Upper lobe of right lung (tissue), 1 donor: ENCODE measurements at regions not wholly inside any gene's neighbourhood (a gene's known extent, or its start where the extent isn't known, plus 50 kb on each side); places are given as distances from the start of the nearest gene placed in this dataset.

Experiments
- ATAC-seq: fragments of 200-7000 bp; cut with Tn5 transposase; one replicate; pipeline ENCODE4 v1.9.1; 2020; ENCODE audit warnings: mild to moderate bottlenecking, moderate library complexity
- DNase-seq: peaks from one replicate; pipeline ENCODE4 v3.0.0-alpha.2; 2020
- H3K27ac ChIP-seq: fragments of 200-600 bp; one replicate; pipeline ENCODE4 v1.8.0; 2022
- H3K27me3 ChIP-seq: fragments of 200-600 bp; one replicate; pipeline ENCODE4 v1.8.0; 2022; ENCODE audit warnings: mild to moderate bottlenecking
- H3K36me3 ChIP-seq: fragments of 200-600 bp; one replicate; pipeline ENCODE4 v1.8.0; 2022
- H3K4me1 ChIP-seq: fragments of 200-600 bp; one replicate; pipeline ENCODE4 v1.8.0; 2022
- H3K4me3 ChIP-seq: fragments of 200-600 bp; one replicate; pipeline ENCODE4 v1.8.0; 2022; ENCODE audit warnings: mild to moderate bottlenecking
- H3K9me3 ChIP-seq: fragments of 200-600 bp; one replicate; pipeline ENCODE4 v1.8.0; 2022
- intact Hi-C: fragments of 100-400 bp; cut with DNase I; formaldehyde crosslinking; loops from one replicate; pipeline ENCODE4 v1.11.0; 2022
- TF ChIP-seq, protein P1 (sequence below): fragments of 200-600 bp; IDR thresholded peaks from one replicate; pipeline ENCODE4 v1.8.0; 2022; ENCODE audit warnings: antibody characterized with exemption
- donor health status: DM: no; HTN: yes; CAD: no; lungs with severe emphysema.

DNA sequence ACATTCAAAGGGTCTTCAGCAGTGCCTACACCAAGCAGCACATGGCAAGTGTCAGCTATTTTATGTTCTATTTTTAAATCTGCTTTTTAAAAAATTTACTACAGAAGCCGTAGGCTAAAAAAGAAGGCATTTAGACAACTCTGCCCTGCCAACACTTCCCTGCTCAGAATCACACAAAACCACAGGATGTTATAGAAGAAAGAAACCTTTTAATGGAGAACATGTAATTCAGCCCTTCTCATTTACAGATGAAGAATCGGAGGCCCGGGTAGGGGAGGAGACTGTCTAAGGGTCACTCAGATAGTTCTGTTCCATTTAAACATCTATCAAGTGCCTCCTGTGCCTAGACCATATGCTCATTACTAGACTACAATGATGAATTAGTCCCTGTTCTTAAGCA, 171.8 kb upstream of the NTF3 start:
- Histone ChIP-seq H3K4me1 (peaks cover 7% of the 10 kb centered on the region), H3K9me3 (no peaks in the 10 kb centered on the region), H3K36me3 (no peaks in the 10 kb centered on the region), H3K4me3 (no peak overlapping the region), H3K27me3 (no peaks in the 10 kb centered on the region), H3K27ac (no peak overlapping the region)
- ATAC-seq (no peak), DNase-seq (no peak)
- TF ChIP-seq, protein P1, sequence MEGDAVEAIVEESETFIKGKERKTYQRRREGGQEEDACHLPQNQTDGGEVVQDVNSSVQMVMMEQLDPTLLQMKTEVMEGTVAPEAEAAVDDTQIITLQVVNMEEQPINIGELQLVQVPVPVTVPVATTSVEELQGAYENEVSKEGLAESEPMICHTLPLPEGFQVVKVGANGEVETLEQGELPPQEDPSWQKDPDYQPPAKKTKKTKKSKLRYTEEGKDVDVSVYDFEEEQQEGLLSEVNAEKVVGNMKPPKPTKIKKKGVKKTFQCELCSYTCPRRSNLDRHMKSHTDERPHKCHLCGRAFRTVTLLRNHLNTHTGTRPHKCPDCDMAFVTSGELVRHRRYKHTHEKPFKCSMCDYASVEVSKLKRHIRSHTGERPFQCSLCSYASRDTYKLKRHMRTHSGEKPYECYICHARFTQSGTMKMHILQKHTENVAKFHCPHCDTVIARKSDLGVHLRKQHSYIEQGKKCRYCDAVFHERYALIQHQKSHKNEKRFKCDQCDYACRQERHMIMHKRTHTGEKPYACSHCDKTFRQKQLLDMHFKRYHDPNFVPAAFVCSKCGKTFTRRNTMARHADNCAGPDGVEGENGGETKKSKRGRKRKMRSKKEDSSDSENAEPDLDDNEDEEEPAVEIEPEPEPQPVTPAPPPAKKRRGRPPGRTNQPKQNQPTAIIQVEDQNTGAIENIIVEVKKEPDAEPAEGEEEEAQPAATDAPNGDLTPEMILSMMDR = no peak
- intact Hi-C loops = no loop called here

DNA sequence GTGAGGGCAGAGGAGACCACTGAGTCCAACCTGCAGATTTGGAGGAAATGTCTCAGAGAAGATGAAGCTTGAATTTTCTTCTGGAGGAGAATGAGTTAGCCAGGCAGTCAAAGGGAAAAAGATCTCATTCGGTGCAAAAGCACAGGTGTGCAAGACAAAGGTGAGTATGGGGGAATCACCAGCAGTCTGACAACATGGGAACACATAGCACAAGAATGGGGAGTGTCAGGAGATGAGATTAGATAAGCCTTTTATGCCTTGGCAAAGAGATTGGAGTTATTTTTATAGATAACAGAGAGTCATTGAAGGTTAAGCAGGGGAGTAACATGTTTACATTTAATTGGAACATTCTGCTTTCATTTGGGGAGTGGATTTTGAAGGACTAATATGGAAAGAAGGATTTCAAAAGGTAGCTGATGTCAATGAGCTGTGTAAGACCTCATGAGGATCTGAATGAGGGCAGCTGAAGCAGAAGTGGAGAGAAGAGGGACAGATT, 171.3 kb upstream of the NTF3 start:
- H3K27ac ChIP-seq = no peak overlapping the region
- no peaks in the 10 kb centered on the region for H3K36me3 ChIP-seq
- H3K27me3 ChIP-seq = no peaks in the 10 kb centered on the region
- peaks cover 7% of the 10 kb centered on the region for H3K4me1 ChIP-seq
- intact Hi-C loops = no loop called here
- peak; percentile 32 for ATAC-seq
- TF ChIP-seq, protein P1 = no peak
- H3K4me3 ChIP-seq = no peak overlapping the region
- DNase-seq = no peak
- no peaks in the 10 kb centered on the region for H3K9me3 ChIP-seq

DNA sequence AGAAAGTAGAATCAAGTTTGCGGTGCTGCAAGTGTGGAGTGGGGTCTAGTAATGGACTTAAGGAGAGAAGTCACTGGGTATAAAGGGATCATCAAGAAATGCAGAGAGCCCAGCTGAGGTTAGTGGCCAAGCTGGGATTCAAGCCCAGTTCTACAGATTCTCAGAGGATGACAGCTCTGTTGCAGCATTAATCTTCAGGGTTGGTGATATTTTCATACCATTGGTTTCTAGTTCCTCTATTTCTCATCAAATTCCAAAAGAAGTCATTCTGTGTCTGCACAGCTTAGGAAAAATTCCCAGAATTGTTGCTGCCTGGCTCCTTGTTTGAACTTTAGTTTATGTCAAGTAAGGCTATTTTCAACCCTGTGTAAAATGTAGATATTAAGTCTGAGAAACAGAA, 169.5 kb upstream of the NTF3 start:
- intact Hi-C loops = no loop called here
- H3K4me1 ChIP-seq = peaks cover 7% of the 10 kb centered on the region
- no peaks in the 10 kb centered on the region for H3K9me3 ChIP-seq
- no peak for ATAC-seq
- no peak for DNase-seq
- H3K36me3 ChIP-seq = no peaks in the 10 kb centered on the region
- TF ChIP-seq, protein P1 = no peak
- no peaks in the 10 kb centered on the region for H3K27me3 ChIP-seq
- H3K4me3 ChIP-seq = no peak overlapping the region
- no peak overlapping the region for H3K27ac ChIP-seq

DNA sequence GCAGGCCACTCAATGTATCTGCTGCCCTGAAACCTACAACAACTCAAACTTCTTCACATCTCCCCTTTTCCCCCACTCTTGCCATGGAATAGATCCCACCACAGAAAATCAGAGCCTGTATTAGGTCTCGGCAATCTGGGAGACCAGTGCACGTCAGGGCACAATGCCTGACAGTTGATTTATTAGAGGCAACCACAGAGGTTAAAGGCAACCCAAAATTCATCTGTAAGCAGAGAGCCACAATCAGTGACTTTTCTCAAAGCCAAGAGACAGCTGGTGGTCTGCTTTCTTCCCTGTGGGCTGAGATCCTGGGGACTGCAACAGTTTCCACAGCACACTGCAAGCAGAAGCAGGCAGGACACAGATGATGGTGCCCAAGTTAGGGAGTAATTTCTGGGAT, 169.0 kb upstream of the NTF3 start:
- no peak overlapping the region for H3K27ac ChIP-seq
- no peak for ATAC-seq
- TF ChIP-seq, protein P1 = no peak
- H3K9me3 ChIP-seq = no peaks in the 10 kb centered on the region
- intact Hi-C loops = no loop called here
- H3K4me1 ChIP-seq = peaks cover 7% of the 10 kb centered on the region
- DNase-seq = no peak
- no peaks in the 10 kb centered on the region for H3K36me3 ChIP-seq
- no peaks in the 10 kb centered on the region for H3K27me3 ChIP-seq
- no peak overlapping the region for H3K4me3 ChIP-seq

DNA sequence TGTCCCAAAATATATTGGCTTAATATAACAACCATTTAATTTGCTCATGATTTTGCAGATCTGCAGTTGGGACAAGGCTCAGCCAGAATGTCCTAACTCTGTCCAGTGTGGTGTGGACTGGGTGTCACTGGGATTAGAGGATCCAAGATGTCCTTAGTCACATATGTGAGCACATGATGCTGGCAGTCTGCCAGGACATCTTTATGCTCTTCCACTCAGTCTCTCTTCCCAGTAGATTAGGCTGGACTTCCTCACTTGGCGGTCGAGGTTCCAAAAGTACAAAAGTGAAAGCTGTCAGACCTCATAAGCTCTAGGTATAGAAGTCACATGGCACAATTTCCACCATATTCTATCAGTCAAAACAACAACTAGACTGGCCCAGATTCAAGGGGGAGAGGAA, 167.9 kb upstream of the NTF3 start:
- TF ChIP-seq, protein P1 = no peak
- H3K36me3 ChIP-seq = no peaks in the 10 kb centered on the region
- no peak overlapping the region for H3K27ac ChIP-seq
- no peaks in the 10 kb centered on the region for H3K9me3 ChIP-seq
- intact Hi-C loops = no loop called here
- ATAC-seq (no peak), DNase-seq (no peak)
- H3K4me3 ChIP-seq = no peak overlapping the region
- H3K27me3 ChIP-seq = no peaks in the 10 kb centered on the region
- peaks cover 7% of the 10 kb centered on the region for H3K4me1 ChIP-seq
